ENCODE measurements at regions not wholly inside any gene's neighbourhood (a gene's known extent, or its start where the extent isn't known, plus 50 kb on each side); places are given as distances from the start of the nearest gene placed in this dataset.

DNA sequence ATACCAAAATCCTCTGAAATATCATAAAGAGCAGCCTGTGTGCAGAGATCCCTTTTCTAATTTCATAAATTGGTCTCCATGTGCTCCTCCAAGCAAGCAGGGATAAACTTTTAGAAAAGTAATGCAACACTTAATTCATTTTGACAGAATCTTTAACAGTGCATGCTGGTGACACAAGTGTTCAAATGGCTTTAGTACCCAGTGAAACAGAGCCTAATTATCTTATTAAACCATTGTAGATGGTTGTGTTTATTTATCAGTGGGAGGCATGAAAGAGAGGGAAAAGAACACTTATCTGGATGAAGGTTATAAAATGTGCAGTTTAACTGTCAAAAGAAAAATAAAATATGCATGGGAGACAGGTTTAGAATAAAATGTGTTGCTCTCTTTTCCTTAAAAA is 945.0 kb upstream of the PCDH20 start:
- FAIRE-seq (no peak), DNase-seq (ENCODE audit: insufficient read length, low spot score) (no peak)
- TF ChIP-seq, protein P1, sequence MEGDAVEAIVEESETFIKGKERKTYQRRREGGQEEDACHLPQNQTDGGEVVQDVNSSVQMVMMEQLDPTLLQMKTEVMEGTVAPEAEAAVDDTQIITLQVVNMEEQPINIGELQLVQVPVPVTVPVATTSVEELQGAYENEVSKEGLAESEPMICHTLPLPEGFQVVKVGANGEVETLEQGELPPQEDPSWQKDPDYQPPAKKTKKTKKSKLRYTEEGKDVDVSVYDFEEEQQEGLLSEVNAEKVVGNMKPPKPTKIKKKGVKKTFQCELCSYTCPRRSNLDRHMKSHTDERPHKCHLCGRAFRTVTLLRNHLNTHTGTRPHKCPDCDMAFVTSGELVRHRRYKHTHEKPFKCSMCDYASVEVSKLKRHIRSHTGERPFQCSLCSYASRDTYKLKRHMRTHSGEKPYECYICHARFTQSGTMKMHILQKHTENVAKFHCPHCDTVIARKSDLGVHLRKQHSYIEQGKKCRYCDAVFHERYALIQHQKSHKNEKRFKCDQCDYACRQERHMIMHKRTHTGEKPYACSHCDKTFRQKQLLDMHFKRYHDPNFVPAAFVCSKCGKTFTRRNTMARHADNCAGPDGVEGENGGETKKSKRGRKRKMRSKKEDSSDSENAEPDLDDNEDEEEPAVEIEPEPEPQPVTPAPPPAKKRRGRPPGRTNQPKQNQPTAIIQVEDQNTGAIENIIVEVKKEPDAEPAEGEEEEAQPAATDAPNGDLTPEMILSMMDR (IDR thresholded peaks at IDR 0.05; ENCODE audit: insufficient read depth, missing control alignments), result no peak

DNA sequence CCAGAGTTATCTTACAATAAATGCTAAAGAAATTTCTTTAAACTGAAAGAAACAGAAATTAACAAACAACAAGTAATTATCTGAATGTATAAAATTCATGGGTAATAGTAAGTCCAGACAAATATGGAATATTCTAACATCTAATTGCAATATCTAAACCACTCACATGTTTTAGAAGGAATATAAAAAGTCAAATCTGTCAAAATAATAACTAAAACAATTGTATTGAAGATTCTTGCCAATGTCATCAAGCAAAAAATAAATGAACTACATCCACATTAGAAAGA is 942.9 kb upstream of the PCDH20 start:
- TF ChIP-seq, protein P1 (IDR thresholded peaks at IDR 0.05; ENCODE audit: insufficient read depth, missing control alignments), result no peak
- FAIRE-seq (no peak), DNase-seq (ENCODE audit: insufficient read length, low spot score) (no peak)

- DNase-seq (ENCODE audit: insufficient read length, low spot score) (no peak), FAIRE-seq (no peak)
- TF ChIP-seq, protein P1 (IDR thresholded peaks at IDR 0.05; ENCODE audit: insufficient read depth, missing control alignments), result peak; percentile 82
Measured at GRCh38 chr13:62357887-62358645, 942.4 kb upstream of the PCDH20 start.

DNA sequence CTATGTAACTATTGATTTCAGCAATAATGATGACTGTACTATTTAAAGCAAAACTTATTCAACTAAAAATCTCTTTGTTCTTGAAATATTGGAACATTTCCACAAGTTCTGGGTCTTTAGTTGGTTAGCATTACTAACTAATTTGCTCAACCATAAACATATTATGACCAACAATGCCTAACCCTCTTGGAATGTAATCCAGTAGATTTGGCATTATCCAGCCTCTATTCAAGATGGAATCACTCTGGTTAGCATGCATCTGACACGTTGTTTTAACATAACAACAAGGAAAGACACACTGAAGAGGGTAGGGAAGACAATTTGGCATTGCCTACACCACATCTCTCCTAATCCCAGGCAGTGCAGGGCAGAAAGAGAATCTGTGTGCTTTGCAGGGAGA is 941.3 kb upstream of the PCDH20 start:
- TF ChIP-seq, protein P1 (IDR thresholded peaks at IDR 0.05; ENCODE audit: insufficient read depth, missing control alignments), result no peak
- DNase-seq (ENCODE audit: insufficient read length, low spot score) (no peak), FAIRE-seq (no peak)

DNA sequence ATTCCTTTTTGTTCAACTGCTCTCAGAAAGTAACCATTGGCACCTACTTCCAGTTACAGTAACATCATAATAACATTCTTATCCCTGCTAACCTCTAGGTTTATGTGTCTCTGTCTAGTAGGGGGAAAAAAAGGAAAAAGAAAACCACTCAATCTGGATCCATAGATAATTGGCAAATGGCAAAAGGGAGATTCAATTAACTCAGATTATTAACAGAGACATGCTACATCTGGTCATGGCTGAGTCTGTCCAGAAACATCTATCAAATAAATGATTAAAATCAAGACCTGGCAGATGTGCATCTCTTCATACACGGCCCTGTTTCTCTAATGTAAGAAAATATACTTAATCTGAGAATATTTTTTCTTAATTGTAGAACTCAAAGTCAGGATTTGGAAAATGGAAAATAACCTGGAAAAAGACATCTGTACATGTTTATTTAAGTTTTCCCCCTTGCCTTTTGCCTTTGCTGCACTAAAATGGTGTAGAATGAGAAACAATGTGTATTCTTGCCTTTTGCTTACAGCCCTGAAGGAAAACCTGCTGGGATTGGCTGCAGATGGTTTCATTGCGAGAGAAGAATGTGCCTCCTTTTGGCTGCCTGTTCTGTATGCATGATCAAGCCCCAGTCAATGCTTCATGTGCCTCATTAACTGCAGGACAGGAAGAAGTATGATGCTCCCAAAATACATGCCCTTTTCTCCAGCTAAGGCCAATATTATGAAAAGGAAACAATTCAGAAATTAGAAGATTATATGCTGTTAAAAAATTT is 921.6 kb upstream of the PCDH20 start:
- DNase-seq (ENCODE audit: insufficient read length, low spot score) (no peak), FAIRE-seq (no peak)
- TF ChIP-seq, protein P1 (IDR thresholded peaks at IDR 0.05; ENCODE audit: insufficient read depth, missing control alignments), result no peak

GRCh38 chr13:62336507-62336906 is 920.9 kb upstream of the PCDH20 start:
- TF ChIP-seq, protein P1 (IDR thresholded peaks at IDR 0.05; ENCODE audit: insufficient read depth, missing control alignments), result no peak
- DNase-seq (ENCODE audit: insufficient read length, low spot score), result no peak
- no peak for FAIRE-seq

DNA sequence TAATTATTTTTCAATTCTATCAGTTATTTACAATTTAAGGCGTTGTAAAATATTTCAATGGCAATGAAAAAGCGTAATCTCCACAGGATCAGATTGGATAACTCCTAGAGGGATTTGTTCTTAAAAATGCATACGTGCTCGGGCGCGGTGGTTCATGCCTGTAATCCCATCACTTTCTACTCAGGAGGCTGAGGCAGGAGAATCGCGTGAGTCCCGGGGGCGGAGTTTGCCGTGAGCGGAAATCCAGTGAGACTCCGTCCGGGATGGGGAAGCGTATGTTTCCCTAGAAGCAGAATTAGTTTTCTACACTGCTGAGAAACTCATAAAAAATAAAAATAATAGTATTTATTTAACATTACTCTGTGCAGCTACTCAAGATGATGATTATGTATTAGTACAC is 917.8 kb upstream of the PCDH20 start:
- no peak for FAIRE-seq
- DNase-seq (ENCODE audit: insufficient read length, low spot score), result no peak
- TF ChIP-seq, protein P1 (IDR thresholded peaks at IDR 0.05; ENCODE audit: insufficient read depth, missing control alignments), result no peak
